Cerebellar nuclear complex (tissue), 1 donor: ENCODE measurements at regions not wholly inside any gene's neighbourhood (a gene's known extent, or its start where the extent isn't known, plus 50 kb on each side); places are given as distances from the start of the nearest gene placed in this dataset.
"Not testable (repeated sequence)": the region's sequence is repeated elsewhere in the genome, so short reads cannot be mapped to it uniquely, and the experiment has no call there.

ENCODE experiments used
- DNase-seq, 2 experiments: peaks; one replicate each; lab custom pipeline; 2025; lab: John Stamatoyannopoulos, UW

DNA sequence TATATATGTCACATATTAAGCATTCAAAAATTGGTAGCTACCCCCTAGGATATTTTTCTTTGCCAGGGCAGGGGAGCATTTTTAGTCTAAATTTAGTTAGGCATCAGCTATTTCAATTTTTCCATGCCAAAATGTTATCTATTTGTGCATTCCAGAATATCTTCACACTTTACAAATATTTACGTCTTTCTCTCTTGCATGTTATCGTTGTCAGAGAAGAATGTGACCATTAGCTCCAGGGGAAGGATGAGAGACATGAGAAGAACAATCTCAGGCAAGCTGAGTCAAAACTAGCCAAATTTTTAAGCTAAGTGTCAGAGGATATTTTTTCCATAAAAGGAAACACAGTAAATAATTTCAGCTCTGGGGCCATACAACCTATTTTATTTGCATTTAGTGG lies 885.0 kb upstream of the EPHA5 start:
- DNase-seq: no peak

DNA sequence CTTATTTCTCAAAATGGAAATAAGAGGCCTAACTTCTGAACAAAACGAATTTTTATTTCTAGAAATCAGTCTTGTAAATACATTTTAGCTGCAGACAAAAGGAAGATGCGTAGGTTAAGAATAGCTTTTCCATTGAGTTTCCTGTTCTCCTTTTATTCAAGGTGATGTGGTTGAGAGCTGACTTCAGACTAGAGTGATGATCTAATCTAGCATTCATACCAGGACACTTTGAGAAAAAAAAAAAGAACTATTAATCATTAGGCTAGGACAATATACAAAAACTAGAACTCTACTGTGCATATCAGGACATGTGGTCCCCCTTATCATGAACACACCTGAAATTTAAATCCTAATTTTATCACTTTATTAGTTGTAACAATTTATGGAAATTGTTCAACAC lies 884.5 kb upstream of the EPHA5 start:
- no peak for DNase-seq

DNA sequence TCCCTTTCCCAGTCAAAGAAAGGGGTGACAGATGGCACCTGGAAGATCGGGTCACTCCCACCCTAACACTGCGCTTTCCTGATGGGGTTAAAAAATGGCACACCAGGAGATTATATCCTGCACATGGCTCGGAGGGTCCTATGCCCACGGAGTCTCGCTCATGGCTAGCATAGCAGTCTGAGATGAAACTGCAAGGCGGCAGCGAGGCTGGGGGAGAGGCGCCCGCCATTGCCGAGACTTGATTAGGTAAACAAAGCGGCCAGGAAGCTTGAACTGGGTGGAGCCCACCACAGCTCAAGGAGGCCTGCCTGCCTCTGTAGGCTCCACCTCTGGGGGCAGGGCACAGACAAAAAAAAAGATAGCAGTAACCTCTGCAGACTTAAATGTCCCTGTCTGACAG lies 875.0 kb upstream of the EPHA5 start:
- DNase-seq: not testable (repeated sequence)

DNA sequence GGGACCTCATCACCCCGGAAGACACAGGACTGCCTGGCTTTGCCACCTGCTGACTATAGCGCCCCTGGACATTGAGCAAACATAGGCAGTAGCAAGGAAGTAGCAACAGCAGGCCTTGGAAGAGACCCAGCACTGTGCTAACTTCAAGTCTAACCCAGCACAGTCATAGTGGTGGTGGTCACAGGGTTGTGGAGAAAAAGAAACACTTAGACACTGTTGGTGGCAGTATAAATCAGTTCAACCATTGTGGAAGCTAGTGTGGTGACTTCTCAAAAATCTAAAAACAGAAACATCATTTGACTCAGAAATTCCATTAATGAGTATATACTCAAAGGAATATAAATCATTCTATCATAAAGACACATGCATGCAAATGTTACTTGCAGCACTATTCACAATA lies 874.0 kb upstream of the EPHA5 start:
- no peak for DNase-seq

DNA sequence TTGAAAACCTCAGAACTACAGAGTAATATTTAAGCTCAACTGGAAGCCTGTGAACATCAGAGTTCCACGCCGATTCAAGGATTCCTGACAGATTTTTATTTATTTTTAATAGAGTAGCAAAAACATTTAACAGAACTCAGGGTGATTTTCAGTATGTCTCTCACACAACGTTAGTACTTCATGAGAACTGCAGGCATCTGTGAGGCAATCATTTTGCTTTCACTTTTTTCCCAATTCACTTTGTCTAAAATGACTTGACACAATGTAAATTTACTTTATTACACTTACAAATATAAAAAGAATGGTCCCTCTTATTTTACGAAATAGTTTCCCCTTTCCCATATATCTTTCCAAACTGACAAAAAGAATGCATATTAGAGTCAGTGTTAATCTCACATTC lies 869.5 kb upstream of the EPHA5 start:
- no peak for DNase-seq

DNA sequence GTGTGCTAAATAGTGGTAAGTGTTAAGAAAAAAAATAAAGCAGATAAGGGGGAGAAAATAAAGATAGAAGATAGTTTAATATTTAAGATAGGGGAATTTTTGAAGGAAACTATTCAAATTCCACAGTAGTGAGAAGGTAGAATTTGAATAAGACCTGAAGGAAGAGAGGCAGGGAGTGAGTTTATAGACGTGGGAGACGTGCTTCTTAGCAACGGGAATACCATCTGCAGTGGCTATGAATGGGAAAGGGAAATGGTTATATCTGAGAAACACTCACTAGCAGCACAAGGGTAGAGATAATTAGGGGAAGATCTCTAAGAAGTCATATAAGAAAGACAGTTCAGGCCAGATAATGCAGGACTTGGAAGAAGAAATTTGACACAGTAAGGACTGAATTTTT lies 854.5 kb upstream of the EPHA5 start:
- DNase-seq: no peak

DNA sequence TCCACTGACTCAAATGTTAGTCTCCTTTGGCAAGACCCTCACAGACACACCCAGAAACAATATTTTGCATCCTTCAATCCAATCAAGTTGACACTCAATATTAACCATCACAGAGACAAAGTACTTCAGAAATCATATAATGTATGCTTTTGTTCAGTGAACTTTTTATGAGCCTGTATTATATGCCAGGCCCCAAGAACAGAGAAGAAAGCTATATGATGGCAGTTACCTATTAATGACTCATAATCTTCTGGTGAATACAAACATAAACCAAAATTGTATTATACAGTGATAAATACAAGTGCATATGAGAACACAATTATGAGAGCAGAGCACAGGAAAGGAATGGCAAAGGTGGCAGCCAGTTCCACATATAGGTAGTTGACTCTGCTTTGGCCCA lies 852.0 kb upstream of the EPHA5 start:
- DNase-seq: no peak

DNA sequence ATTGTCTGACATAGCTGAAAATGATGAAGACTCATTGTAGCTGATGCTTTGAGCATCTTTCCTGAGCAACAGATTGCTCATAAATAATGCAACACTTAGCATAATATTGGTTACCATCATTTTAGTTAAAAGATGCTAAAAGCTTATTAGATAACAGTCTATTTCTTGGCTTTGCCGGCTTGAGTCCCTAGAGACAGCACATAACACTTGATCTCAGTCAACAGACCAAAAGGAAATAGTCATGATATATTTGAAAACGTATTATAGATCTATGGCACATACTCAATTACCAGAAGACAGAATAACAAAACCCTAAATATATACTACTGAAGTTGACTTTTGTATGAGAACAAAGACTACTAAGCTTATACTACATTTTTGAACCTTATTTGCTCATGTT lies 846.7 kb upstream of the EPHA5 start:
- DNase-seq: no peak

DNA sequence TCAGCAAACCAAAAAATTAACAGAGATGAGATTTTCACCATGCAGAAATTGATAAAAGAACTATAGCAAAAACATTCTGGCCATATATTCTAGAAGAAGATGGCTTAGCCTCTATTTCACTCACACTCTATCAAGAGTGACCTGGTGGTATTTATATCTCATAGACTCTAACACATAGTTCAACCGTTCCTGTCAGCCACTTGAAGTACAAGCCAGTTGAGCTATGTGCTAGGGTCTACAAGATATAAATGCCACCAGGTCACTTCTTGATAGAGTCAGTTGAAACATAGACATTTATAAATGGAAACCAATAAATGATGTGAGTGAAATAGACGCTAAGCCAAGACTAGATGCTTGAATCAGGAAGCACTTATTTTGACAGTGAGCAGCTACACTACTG lies 836.7 kb upstream of the EPHA5 start:
- no peak for DNase-seq

DNA sequence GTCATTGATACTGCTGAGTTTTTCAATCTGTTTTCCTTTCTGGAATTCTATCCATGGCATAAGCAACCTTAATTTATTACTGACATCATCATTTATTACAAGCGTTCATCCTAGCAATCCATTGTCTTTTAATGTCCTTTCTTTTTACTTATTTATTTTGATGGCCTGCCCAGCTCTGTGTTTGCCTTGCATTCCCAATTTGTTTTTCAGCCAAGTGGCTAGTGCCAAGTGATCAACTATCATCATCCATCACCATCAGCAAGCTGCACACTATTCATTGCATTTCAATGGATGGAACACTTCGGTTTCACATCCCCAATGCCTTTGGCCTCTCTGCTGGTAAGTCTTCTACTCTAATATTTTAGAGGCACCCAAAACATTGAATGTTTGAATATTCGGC lies 831.7 kb upstream of the EPHA5 start:
- no peak for DNase-seq

DNA sequence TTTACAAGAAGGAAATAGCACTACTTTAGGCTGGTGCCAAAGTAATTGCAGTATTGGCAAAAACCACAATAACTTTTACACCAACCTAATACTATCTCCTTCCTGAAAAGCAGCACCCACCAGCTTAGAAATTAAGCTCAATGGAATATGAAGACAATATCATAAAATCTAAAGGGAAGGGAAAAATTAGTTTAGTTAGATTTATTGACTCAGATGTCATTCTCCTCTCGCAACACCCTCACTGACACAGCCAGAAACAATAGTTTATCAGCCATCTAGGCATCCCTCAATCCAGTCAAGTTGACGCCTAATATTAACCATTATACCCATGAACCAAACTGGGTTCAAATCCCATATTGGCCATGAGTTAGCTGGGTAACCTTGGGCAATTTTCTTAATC lies 820.4 kb upstream of the EPHA5 start:
- no peak for DNase-seq

DNA sequence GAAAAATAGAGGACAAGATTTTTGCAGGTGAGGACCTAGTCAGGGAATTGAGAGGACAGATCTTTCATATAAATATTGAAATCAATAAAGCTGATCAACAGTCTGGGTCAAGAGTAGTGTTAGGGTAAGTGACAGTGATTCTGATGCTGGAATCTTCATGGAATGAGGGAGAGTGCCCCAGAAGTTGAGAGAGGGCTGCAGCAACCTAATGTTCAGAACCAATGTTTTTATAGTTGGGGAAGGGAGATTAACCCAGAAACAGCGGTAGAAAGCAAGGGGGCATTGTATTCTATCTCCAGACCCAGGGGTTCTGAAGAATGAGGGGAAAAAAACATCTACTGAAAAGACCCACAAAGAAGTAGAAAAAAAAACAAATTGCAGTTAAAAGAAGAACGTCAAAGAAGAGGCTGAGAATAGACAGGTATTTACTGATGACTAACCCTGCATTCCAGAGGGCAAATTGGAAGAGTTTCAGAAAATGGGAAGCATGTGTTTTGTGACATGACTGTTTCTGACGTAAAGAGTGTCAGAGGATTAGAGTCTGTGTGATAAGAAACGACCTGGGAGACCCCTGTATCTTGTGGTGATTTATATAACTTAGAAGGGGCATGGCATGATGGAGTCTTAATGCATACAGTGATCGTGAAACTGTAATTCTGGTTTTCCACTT lies 819.6 kb upstream of the EPHA5 start:
- DNase-seq: no peak

DNA sequence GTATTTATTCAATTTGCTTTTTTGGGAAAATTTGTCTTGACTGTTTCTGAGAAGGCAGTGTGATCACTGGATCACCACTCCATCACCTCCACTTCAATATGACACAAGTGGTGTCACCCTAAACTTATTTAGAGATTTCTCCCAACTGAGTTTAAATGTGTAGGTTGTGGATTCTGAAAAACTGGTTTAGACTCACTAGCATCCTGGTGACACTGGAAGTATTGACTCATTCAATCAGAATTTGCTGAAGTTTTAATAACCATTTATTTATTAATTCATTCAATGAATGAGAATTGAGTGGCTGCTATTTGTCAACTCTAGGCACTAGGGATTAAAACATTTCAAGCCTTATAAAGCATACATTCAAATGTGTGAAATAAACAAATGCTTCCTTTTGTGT lies 819.1 kb upstream of the EPHA5 start:
- DNase-seq: no peak

DNA sequence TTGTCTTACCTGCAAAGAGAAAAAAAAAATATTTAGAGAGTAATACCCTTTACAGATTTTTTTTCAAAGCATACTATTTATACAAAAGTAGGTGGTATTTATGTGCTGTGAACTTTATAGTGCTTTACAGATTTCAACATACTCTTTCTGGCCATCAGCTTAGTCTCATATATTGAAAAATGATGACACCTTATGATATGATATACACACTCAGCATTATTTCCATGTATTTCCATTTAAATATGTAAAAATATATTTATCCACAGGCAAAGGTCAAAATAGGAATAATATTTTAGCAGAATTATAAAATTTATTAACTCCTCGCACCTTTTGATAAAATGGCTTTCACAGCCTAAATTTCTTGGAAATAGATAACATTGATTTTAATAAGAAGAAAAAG lies 815.8 kb upstream of the EPHA5 start:
- DNase-seq: no peak

DNA sequence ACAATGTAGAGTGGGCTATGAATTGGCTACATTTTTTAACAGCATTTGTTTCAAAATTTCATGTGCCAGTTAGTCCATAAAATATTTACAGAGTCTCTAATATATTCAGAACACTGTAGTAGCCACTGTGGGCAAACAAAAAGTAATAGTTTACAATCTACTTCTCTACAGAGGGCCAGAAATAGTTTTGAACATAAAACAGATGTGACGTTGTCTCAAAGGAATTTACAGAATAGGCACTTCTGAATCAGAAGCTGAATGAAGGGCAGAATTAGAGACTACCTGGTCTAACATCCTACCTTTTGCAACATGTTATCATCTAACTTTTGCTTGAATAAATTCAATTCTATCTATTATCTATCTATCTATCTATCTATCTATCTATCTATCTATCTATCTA lies 811.9 kb upstream of the EPHA5 start:
- DNase-seq: no peak

DNA sequence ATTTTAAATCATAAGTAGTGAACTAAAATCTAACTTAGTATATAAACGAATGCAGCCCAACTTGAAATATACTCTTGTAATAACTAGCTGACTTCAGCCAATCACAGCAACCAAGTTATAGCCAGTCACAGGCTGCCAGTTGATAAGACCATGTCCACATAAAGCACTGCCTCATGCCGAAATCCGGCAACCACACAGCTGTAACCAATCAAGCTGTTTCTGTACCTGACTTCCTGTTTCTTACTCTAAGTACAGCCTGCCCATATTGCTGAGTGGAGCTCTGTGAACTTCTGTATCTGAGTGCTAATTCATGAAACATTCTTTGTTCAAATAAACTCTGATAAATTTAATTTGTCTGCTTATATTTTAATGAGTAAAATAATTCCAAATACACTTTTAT lies 805.3 kb upstream of the EPHA5 start:
- no peak for DNase-seq

DNA sequence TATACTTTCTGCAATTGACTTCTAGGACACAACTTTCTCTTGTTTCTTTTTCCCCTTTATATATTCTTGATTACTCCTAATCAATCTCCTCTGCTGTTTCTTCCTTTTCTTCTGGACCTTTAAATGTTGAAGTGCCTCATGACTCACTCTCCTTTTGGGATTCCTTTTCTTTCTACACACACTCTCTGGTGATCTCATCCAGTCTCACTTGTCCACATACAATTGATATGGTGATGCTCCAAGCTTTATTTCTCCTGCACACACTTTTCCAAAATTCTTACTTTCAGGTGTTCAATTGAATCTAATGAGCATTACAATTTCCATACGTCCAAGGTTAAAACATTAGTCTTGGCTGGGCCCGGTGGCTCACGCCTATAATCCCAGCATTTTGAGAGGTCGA lies 794.8 kb upstream of the EPHA5 start:
- DNase-seq: no peak

DNA sequence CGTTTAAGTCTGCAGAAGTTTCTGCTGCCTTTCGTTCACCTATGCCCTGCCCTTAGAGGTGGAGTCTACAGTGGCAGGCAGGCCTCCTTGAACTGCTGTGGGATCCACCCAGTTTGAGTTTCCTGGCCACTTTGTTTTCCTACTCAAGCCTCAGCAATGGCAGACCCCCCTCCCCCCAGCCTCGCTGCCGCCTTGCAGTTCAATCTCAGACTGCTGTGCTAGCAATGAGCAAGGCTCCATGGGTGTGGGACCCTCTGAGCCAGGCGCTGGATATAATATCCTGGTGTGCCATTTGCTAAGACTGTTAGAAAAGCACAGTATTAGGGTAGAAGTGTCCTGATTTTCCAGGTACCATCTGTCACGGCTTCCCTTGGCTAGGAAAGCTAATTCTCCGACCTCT lies 792.6 kb upstream of the EPHA5 start:
- DNase-seq: not testable (repeated sequence)

DNA sequence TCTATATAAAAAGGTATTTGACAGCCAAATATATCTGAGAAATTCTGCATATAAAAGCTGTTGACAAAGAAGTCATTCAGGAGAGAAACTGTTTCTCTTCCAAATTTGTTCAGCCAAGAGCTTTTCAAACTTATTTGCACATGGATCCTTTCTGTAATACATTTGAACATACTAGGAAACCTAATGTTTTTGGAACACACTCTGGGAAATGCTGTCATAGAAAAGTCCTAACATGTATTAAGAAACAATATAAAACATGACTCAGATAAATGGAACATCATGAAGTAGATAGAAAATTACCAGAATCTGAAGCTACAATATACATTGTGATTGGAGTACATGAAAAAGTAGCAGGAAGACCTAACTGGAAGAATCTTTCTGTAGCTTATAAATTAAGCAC lies 781.5 kb upstream of the EPHA5 start:
- no peak for DNase-seq

DNA sequence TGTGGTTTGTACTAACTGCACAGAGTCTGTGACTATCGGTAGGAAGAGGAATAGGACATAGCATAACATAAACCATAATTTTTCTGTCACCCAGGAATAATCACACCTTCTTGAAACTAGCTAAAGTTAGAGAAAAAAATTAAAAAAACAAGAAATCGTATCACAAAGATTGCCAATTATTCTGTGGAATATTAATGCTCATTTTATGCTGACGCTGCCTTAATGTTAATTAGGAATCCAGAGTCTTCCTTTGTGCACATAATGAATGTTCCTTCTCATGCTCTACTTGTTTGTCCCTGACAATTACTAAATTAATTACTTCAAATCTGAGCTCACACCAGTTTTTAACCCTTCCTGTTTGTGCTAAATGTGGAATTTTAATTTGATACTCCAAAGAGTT lies 772.7 kb upstream of the EPHA5 start:
- DNase-seq: no peak

DNA sequence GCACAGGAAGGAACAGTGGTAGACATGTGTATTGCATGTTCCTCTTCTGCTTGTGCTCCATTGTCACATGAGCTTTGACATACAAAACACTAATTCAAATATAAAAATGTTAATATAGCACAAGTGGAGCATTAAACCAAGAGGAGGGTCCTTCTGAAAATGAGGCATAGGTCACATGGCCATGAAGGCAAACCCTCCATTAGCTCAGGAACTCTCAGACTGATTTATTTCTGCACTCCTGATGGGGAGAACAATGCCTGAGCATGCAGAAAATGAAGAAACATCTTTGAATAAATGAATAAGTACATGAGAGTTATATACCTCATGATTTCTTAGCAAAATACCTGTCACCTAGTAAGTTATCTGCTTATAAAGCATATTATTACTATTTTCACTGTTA lies 769.2 kb upstream of the EPHA5 start:
- DNase-seq: no peak

DNA sequence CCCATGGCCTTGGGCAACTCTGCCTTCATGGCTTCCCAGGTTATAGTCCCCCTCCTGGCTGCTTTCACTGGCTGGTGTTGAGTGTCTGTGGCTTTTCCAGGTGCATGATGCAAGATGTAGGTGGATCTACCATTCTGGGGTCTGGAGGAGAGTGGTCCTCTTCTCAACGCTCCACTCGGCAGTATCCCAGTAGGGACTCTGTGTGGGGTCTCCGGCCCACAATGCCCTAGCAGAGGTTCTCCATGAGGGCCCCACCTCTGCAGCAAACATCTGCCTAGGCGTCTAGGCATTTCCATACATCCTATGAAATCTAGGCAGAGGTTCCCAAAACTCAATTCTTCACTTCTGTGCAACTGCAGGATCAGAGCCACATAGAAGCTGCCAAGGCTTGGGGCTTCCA lies 763.4 kb upstream of the EPHA5 start:
- no peak for DNase-seq

DNA sequence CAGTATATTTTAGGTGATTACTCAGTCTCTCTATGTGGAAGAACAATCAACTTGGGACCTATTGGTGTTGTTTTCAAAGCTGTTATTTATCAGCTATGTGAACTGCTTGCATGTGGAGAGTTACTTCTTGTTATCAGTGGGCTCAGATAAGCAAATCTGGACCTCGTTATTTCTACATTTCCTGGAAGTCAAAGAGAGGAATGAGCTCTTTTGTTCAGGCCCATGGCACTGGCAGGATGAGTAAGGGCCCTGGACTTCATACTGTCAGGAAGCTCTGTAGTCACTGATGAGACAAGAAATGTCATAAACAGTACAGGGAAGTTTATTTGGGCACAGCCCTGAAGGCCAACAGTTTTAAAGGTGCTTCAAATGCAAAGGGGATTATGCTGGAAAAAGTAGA lies 760.6 kb upstream of the EPHA5 start:
- DNase-seq: no peak

DNA sequence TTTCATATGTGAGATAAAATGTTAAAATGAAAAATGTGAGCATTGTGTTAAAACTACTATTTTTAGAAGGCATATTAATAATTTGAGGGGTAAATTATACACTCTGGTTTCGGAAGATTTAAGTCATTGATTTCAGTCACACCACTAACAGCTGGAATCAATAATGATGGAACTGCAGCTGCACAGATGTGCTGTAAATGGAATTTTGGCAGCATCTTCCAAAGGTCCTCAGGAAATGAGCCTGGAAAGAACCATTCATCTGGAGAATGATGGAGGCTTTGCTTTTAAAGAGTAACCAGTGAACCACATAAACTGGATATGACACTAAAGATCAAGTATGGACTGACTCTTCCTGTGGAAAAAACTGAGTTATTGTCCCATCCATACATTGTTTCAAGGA lies 759.0 kb upstream of the EPHA5 start:
- DNase-seq: no peak

DNA sequence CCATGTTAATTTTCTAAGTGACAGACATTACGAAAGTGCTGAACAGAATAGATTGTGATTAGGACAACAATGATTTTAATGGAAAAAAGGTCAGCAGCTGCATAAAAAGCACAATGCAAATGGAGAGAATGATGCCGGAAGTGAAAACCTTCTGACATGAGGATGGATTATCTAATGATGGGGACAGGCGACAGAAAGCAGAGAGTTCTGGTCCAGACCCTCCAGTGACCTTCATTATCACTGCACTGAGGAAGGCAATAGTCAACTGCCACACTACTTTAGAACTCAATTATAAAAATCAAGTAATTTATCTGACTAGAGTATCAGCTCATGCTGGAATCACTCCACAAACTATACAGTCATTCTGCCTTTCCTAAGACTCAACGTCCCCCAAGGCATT lies 746.1 kb upstream of the EPHA5 start:
- DNase-seq: no peak
